Smooth muscle cell (in vitro differentiated cells): ENCODE measurements at regions not wholly inside any gene's neighbourhood (a gene's known extent, or its start where the extent isn't known, plus 50 kb on each side); places are given as distances from the start of the nearest gene placed in this dataset.

Experiments
- DNase-seq: peaks from one replicate; lab custom pipeline; 2025; ENCODE audit not compliant: unreplicated experiment; lab: John Stamatoyannopoulos, UW
- H2AFZ ChIP-seq: fragments of 200-600 bp; sonication (generic); 2 replicates; pipeline ENCODE4 v1.6.0; 2016; ENCODE audit warnings: antibody characterized with exemption, low read depth, mild to moderate bottlenecking
- H3F3A ChIP-seq: fragments of 200-600 bp; sonication (generic); 2 replicates; pipeline ENCODE4 v1.6.0; 2017; ENCODE audit warnings: antibody characterized with exemption, low read depth
- H3K27ac ChIP-seq: fragments of 200-600 bp; sonication (generic); 2 replicates; pipeline ENCODE4 v1.5.1; 2016; ENCODE audit warnings: low read depth, mild to moderate bottlenecking
- H3K27me3 ChIP-seq: fragments of 200-600 bp; sonication (generic); 2 replicates; pipeline ENCODE4 v1.6.1; 2016; ENCODE audit warnings: low read depth, mild to moderate bottlenecking
- H3K36me3 ChIP-seq: fragments of 200-600 bp; sonication (generic); 2 replicates; pipeline ENCODE4 v1.5.1; 2016; ENCODE audit warnings: low read depth
- H3K4me1 ChIP-seq: fragments of 200-600 bp; sonication (generic); 2 replicates; pipeline ENCODE4 v1.5.1; 2016; ENCODE audit warnings: low read depth
- H3K4me2 ChIP-seq: fragments of 200-600 bp; sonication (generic); 2 replicates; pipeline ENCODE4 v1.6.0; 2016; ENCODE audit warnings: mild to moderate bottlenecking
- H3K4me3 ChIP-seq: fragments of 200-600 bp; sonication (generic); 2 replicates; pipeline ENCODE4 v1.5.1; 2016; ENCODE audit warnings: mild to moderate bottlenecking
- H3K79me2 ChIP-seq: fragments of 200-600 bp; sonication (generic); 2 replicates; pipeline ENCODE4 v1.6.0; 2016; ENCODE audit warnings: low read depth, mild to moderate bottlenecking
- H3K9ac ChIP-seq: fragments of 200-600 bp; sonication (generic); 2 replicates; pipeline ENCODE4 v1.6.0; 2016; ENCODE audit warnings: low read depth
- H3K9me3 ChIP-seq: fragments of 200-600 bp; sonication (generic); replicated peaks from 2 replicates; pipeline ENCODE4 v1.5.1; 2016; ENCODE audit warnings: low read depth
- H4K20me1 ChIP-seq: fragments of 200-600 bp; sonication (generic); 2 replicates; pipeline ENCODE4 v1.6.0; 2016; ENCODE audit warnings: low read depth
- CTCF ChIP-seq: fragments of 200-600 bp; sonication (generic); IDR thresholded peaks from 2 replicates; pipeline ENCODE4 v1.5.1; 2017; ENCODE audit warnings: borderline replicate concordance, mild to moderate bottlenecking, antibody characterized with exemption; ENCODE audit not compliant: insufficient read depth, poor library complexity, severe bottlenecking
- WGBS: methylation state at CpG from one replicate; pipeline ENCODE4 v1.1.7; 2016; ENCODE audit warnings: low lambda C conversion rate; 5-methylcytosine and 5-hydroxymethylcytosine counted together

- H3K36me3 ChIP-seq = no peaks in the 10 kb centered on the region
- no peak overlapping the region for H2AFZ ChIP-seq
- H3K9ac ChIP-seq = no peak overlapping the region
- 93% methylated on average over 5 of the region's 5 CpGs for WGBS
- H3F3A ChIP-seq = no peaks in the 10 kb centered on the region
- H3K27ac ChIP-seq = no peak overlapping the region
- no peaks in the 10 kb centered on the region for H3K79me2 ChIP-seq
- no peak for DNase-seq
- H4K20me1 ChIP-seq = no peaks in the 10 kb centered on the region
- H3K27me3 ChIP-seq = no peaks in the 10 kb centered on the region
- H3K4me3 ChIP-seq = no peak overlapping the region
- H3K4me2 ChIP-seq = no peak overlapping the region
- H3K4me1 ChIP-seq = no peaks in the 10 kb centered on the region
- TF ChIP-seq CTCF = no peak
- no peaks in the 10 kb centered on the region for H3K9me3 ChIP-seq
Observed at GRCh38 chr4:57211131-57211530, 100.9 kb upstream of the IGFBP7 start.

GRCh38 chr4:57206172-57206571 lies 96.0 kb upstream of the IGFBP7 start:
- Histone ChIP-seq H3K9ac (no peak overlapping the region), H2AFZ (no peak overlapping the region), H3K27ac (no peak overlapping the region), H3K27me3 (no peaks in the 10 kb centered on the region), H3K9me3 (no peaks in the 10 kb centered on the region), H3K79me2 (no peaks in the 10 kb centered on the region), H4K20me1 (no peaks in the 10 kb centered on the region), H3K36me3 (no peaks in the 10 kb centered on the region), H3K4me3 (no peak overlapping the region), H3K4me2 (no peak overlapping the region), H3K4me1 (no peaks in the 10 kb centered on the region), H3F3A (no peaks in the 10 kb centered on the region)
- 93% methylated on average over 2 of the region's 2 CpGs for WGBS
- TF ChIP-seq CTCF = no peak
- no peak for DNase-seq

- Histone ChIP-seq H3F3A (no peaks in the 10 kb centered on the region), H3K27me3 (no peaks in the 10 kb centered on the region), H3K9ac (no peak overlapping the region), H2AFZ (no peak overlapping the region), H3K27ac (no peak overlapping the region), H3K36me3 (no peaks in the 10 kb centered on the region), H3K4me2 (no peak overlapping the region), H3K79me2 (no peaks in the 10 kb centered on the region), H3K9me3 (no peaks in the 10 kb centered on the region), H3K4me1 (no peaks in the 10 kb centered on the region), H4K20me1 (no peaks in the 10 kb centered on the region), H3K4me3 (no peak overlapping the region)
- no peak for TF ChIP-seq CTCF
- WGBS = 79% methylated on average over 1 of the region's 1 CpG
- no peak for DNase-seq
Observed at GRCh38 chr4:57205580-57205979, 95.4 kb upstream of the IGFBP7 start.

- TF ChIP-seq CTCF = no peak
- Histone ChIP-seq H3K9ac (no peak overlapping the region), H4K20me1 (no peaks in the 10 kb centered on the region), H3K27ac (no peak overlapping the region), H3K79me2 (no peaks in the 10 kb centered on the region), H3K27me3 (no peaks in the 10 kb centered on the region), H3K4me2 (no peak overlapping the region), H3K4me1 (no peaks in the 10 kb centered on the region), H2AFZ (no peak overlapping the region), H3K36me3 (no peaks in the 10 kb centered on the region), H3F3A (no peaks in the 10 kb centered on the region), H3K9me3 (no peaks in the 10 kb centered on the region), H3K4me3 (no peak overlapping the region)
- 81% methylated on average over 7 of the region's 7 CpGs for WGBS
- no peak for DNase-seq
Observed at GRCh38 chr4:57200799-57201327, 90.7 kb upstream of the IGFBP7 start.
